CD8-positive, alpha-beta memory T cell (primary cell): ENCODE measurements at regions not wholly inside any gene's neighbourhood (a gene's known extent, or its start where the extent isn't known, plus 50 kb on each side); places are given as distances from the start of the nearest gene placed in this dataset.

Source experiments
- CTCF ChIA-PET: fragments of 350-600 bp; sonication (Branson Sonifier 250); formaldehyde crosslinking; loops from one replicate; lab custom pipeline; 2021; ENCODE audit warnings: antibody characterized with exemption; lab: Charles Lee
- POLR2A ChIA-PET: fragments of 350-600 bp; sonication (Branson Sonifier 250); formaldehyde crosslinking; loops from one replicate; lab custom pipeline; 2021; ENCODE audit warnings: antibody characterized with exemption; lab: Charles Lee
- DNase-seq, 5 donors: peaks; one replicate each; pipeline versions ENCODE4 v3.0.0 to v3.0.0-alpha.2; 2020 to 2022; ENCODE audit warnings: mixed read lengths in 1 of 5
- H3K27ac ChIP-seq: one replicate; pipeline ENCODE4 v1.7.0; 2013; ENCODE audit warnings: low read depth, mild to moderate bottlenecking, low read length, moderate library complexity
- H3K27me3 ChIP-seq: 2 replicates; pipeline ENCODE4 v1.7.0; 2013; ENCODE audit warnings: low read length, mild to moderate bottlenecking; ENCODE audit not compliant: insufficient read depth, poor library complexity, severe bottlenecking
- H3K36me3 ChIP-seq: 2 replicates; pipeline ENCODE4 v1.7.0; 2013; ENCODE audit warnings: mild to moderate bottlenecking, low read length, moderate library complexity; ENCODE audit not compliant: insufficient read depth
- H3K4me1 ChIP-seq: 2 replicates; pipeline ENCODE4 v1.7.0; 2013; ENCODE audit warnings: mild to moderate bottlenecking, low read length, moderate library complexity; ENCODE audit not compliant: insufficient read depth
- H3K4me3 ChIP-seq: 2 replicates; pipeline ENCODE4 v1.7.0; 2013; ENCODE audit warnings: mild to moderate bottlenecking, low read length
- H3K9me3 ChIP-seq: 2 replicates; pipeline ENCODE4 v1.7.0; 2013; ENCODE audit warnings: mild to moderate bottlenecking, low read length
- H3K27ac Mint-ChIP-seq, 8 donors: one replicate each; pipeline ENCODE4 v1.8.0; 2020 to 2021; ENCODE audit warnings: mixed read lengths in 8 of 8, mild to moderate bottlenecking in 6 of 8, inconsistent platforms in 3 of 8, moderate library complexity in 3 of 8
- H3K27me3 Mint-ChIP-seq, 2 donors: one replicate each; pipeline ENCODE4 v1.8.0; 2020 to 2021; ENCODE audit warnings: mixed read lengths in 2 of 2, mild to moderate bottlenecking in 1 of 2, moderate library complexity in 1 of 2
- H3K36me3 Mint-ChIP-seq, 3 donors: one replicate each; pipeline ENCODE4 v1.8.0; 2020 to 2021; ENCODE audit warnings: mixed read lengths in 3 of 3, inconsistent platforms in 1 of 3, mild to moderate bottlenecking in 1 of 3
- H3K4me1 Mint-ChIP-seq, 3 donors: one replicate each; pipeline ENCODE4 v1.8.0; 2020 to 2021; ENCODE audit warnings: mixed read lengths in 3 of 3, inconsistent platforms in 1 of 3, mild to moderate bottlenecking in 1 of 3
- H3K4me3 Mint-ChIP-seq, 7 donors: one replicate each; pipeline ENCODE4 v1.8.0; 2020 to 2021; ENCODE audit warnings: mixed read lengths in 7 of 7, mild to moderate bottlenecking in 6 of 7, moderate library complexity in 4 of 7, inconsistent platforms in 2 of 7
- H3K9me3 Mint-ChIP-seq, 5 donors: one replicate each; pipeline ENCODE4 v1.8.0; 2020 to 2022; ENCODE audit warnings: mixed read lengths in 5 of 5, mild to moderate bottlenecking in 3 of 5, moderate library complexity in 2 of 5, inconsistent platforms in 1 of 5

DNA sequence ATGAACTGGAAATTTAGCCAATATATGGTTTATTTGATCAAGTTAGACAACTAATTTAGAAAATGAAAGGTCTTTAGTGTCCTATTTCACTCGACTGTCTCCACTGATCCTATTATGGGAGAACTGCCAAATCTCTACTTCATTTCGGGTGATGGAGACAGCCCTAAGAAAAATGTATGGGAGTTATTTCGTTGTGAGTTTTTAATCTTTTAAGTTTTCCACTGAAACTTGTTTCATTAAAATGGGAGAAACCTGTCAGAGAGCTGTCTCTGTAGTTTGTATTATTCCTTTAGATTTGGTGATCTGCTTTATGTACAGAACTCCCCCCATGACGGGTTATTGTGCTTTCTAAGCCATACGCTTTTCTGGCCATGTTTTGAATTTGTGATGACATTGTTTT lies 899.7 kb downstream of the ADGRL2 start:
- DNase-seq: no peak
- Mint-ChIP-seq H3K9me3 (peaks cover 5 to 20% (median 8%) of the 10 kb centered on the region in 5 donors), H3K4me1 (no peaks in the 10 kb centered on the region), H3K27me3 (no peaks in the 10 kb centered on the region), H3K36me3 (no peaks in the 10 kb centered on the region), H3K27ac (no peak overlapping the region), H3K4me3 (no peak overlapping the region)
- H3K9me3 ChIP-seq: no peaks in the 10 kb centered on the region
- H3K27me3 ChIP-seq: no peaks in the 10 kb centered on the region
- CTCF ChIA-PET: no interaction called here
- no peaks in the 10 kb centered on the region for H3K4me1 ChIP-seq
- no peak overlapping the region for H3K4me3 ChIP-seq
- H3K36me3 ChIP-seq: no peaks in the 10 kb centered on the region
- POLR2A ChIA-PET: no interaction called here
- H3K27ac ChIP-seq: no peak overlapping the region

DNA sequence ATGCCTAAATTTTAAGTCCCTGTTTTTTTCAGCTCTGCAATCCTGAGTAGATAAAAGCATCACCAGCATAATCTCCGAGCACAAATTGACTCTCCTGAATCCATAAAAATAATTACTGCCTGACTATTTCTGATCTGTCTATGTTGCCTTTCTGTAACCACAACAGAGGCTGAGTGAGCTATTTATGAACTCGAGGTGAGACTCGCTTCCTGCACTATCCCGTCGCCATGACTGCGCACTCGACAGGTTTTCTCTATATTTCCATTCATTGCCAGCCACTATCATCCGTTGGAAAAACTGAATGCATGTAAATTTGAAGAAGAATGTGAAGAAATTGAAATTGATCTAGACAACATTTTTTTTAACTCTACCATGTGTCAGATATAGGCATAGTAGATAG lies 897.2 kb downstream of the ADGRL2 start:
- Histone ChIP-seq H3K27me3 (no peaks in the 10 kb centered on the region), H3K4me1 (no peaks in the 10 kb centered on the region), H3K9me3 (no peaks in the 10 kb centered on the region), H3K36me3 (no peaks in the 10 kb centered on the region), H3K27ac (no peak overlapping the region), H3K4me3 (no peak overlapping the region)
- Mint-ChIP-seq H3K27me3 (no peaks in the 10 kb centered on the region), H3K9me3 (peaks cover 8 to 26% (median 11%) of the 10 kb centered on the region in 5 donors), H3K4me3 (no peak overlapping the region), H3K36me3 (no peaks in the 10 kb centered on the region), H3K27ac (peak overlapping the region in 1 of 8 donors; percentile 1), H3K4me1 (no peaks in the 10 kb centered on the region)
- CTCF ChIA-PET: no interaction called here
- no peak for DNase-seq
- POLR2A ChIA-PET: interaction anchor here (0.7 kb wide), 1 partner anchor 1736 kb away, joined by 5 read pairs; no protein-coding TSS in a partner anchor

DNA sequence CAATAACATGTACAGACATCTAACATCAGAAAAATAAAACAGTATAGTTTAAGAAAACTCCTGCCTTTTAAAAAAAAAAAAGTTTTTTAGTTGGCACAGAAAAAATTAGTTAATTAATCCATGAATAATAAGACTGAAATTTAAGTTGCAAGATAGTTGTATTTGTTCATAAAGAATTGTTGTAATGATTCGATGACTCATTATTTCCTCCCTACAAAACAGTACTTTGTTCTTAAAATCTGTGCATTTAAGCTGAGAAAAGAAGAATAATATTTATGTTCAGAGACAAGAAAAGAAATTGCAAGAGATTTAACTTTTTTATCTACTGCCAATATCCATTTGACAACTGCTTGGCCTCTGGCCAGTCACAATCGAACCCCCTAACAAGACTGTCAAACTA lies 894.7 kb downstream of the ADGRL2 start:
- Mint-ChIP-seq H3K4me3 (no peak overlapping the region), H3K27ac (no peak overlapping the region), H3K4me1 (no peaks in the 10 kb centered on the region), H3K27me3 (no peaks in the 10 kb centered on the region), H3K36me3 (no peaks in the 10 kb centered on the region), H3K9me3 (peaks cover 4 to 29% (median 10%) of the 10 kb centered on the region in 5 donors)
- Histone ChIP-seq H3K9me3 (no peaks in the 10 kb centered on the region), H3K27ac (no peak overlapping the region), H3K4me1 (no peaks in the 10 kb centered on the region), H3K4me3 (no peak overlapping the region), H3K36me3 (no peaks in the 10 kb centered on the region), H3K27me3 (no peaks in the 10 kb centered on the region)
- no peak for DNase-seq
- POLR2A ChIA-PET: no interaction called here
- CTCF ChIA-PET: no interaction called here

DNA sequence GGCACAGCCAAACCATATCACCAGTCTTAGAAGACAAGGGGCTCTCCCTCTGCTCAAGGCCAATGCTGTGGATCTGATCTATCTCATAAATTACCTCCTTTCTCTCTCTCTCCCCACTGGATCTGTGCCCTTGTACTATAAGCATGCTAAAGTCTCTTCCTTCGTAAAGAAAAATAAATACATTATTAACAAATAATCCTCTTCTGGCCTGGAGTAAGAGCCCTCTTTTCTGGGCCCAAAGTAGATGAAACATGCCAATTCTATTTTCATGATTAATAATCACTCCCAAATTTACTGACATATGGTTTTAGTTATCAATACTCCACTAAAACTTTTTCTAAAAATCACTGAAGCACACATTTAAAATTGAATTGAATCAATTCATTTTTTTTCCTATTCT lies 889.7 kb downstream of the ADGRL2 start:
- DNase-seq: no peak
- no peak overlapping the region for H3K27ac Mint-ChIP-seq
- H3K4me3 Mint-ChIP-seq: no peak overlapping the region
- no peaks in the 10 kb centered on the region for H3K27me3 Mint-ChIP-seq
- POLR2A ChIA-PET: no interaction called here
- CTCF ChIA-PET: no interaction called here
- Histone ChIP-seq H3K27me3 (no peaks in the 10 kb centered on the region), H3K4me3 (no peak overlapping the region), H3K36me3 (no peaks in the 10 kb centered on the region), H3K4me1 (no peaks in the 10 kb centered on the region), H3K27ac (no peak overlapping the region), H3K9me3 (no peaks in the 10 kb centered on the region)
- H3K4me1 Mint-ChIP-seq: no peaks in the 10 kb centered on the region
- peaks cover 11 to 30% (median 20%) of the 10 kb centered on the region in 5 donors for H3K9me3 Mint-ChIP-seq
- H3K36me3 Mint-ChIP-seq: no peaks in the 10 kb centered on the region

DNA sequence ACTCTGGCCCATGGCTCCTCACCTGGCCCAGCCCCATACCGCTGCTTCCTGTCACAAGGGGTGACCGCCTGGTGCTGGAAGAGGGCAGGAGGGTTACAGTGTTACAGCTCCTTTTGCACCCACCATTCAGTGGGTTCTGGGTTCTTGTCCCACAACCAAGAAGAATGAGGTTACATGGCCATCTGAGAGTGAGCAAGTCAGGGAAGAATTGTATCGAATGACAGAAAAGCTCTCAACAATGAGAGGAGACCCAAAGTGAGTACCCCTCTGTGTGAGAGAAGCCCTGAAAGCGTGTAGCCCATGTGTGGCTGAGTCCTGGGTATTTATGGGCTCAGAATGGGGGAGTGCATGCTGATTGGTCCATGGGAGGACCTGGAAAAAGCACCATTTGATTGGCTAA lies 888.5 kb downstream of the ADGRL2 start:
- H3K4me1 Mint-ChIP-seq: no peaks in the 10 kb centered on the region
- no peaks in the 10 kb centered on the region for H3K36me3 Mint-ChIP-seq
- ChIA-PET CTCF (no interaction called here), POLR2A (no interaction called here)
- Histone ChIP-seq H3K4me3 (no peak overlapping the region), H3K4me1 (no peaks in the 10 kb centered on the region), H3K36me3 (no peaks in the 10 kb centered on the region), H3K27ac (no peak overlapping the region), H3K9me3 (no peaks in the 10 kb centered on the region), H3K27me3 (no peaks in the 10 kb centered on the region)
- H3K27ac Mint-ChIP-seq: no peak overlapping the region
- no peak overlapping the region for H3K4me3 Mint-ChIP-seq
- no peaks in the 10 kb centered on the region for H3K27me3 Mint-ChIP-seq
- DNase-seq: no peak
- peaks cover 11 to 35% (median 16%) of the 10 kb centered on the region in 5 donors for H3K9me3 Mint-ChIP-seq

DNA sequence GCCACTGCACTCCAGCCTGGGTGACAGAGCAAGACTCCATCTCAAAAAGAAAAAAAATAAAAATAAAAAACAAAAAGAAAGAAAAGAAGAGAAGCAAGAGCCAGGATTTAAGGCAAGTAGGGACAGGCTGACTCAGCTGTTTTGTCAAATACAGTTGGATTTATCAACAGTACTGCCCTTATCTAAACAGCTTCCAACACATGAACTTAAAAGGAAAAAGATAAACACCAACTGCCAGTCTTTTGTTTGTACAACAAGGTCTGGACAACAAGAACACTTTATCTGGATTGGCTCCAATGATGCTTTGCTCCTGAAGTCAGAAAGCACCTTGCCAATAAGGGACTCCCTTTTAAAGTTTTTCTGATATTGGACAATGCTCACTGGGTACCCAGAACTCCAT lies 886.0 kb downstream of the ADGRL2 start:
- no peaks in the 10 kb centered on the region for H3K4me1 Mint-ChIP-seq
- no peak for DNase-seq
- H3K9me3 Mint-ChIP-seq: peaks cover 11 to 34% (median 19%) of the 10 kb centered on the region in 5 donors
- H3K36me3 Mint-ChIP-seq: no peaks in the 10 kb centered on the region
- no peak overlapping the region for H3K27ac Mint-ChIP-seq
- no peak overlapping the region for H3K4me3 ChIP-seq
- no peak overlapping the region for H3K27ac ChIP-seq
- H3K27me3 ChIP-seq: no peaks in the 10 kb centered on the region
- no peaks in the 10 kb centered on the region for H3K4me1 ChIP-seq
- H3K9me3 ChIP-seq: no peaks in the 10 kb centered on the region
- CTCF ChIA-PET: no interaction called here
- H3K27me3 Mint-ChIP-seq: no peaks in the 10 kb centered on the region
- no peak overlapping the region for H3K4me3 Mint-ChIP-seq
- POLR2A ChIA-PET: no interaction called here
- H3K36me3 ChIP-seq: no peaks in the 10 kb centered on the region

DNA sequence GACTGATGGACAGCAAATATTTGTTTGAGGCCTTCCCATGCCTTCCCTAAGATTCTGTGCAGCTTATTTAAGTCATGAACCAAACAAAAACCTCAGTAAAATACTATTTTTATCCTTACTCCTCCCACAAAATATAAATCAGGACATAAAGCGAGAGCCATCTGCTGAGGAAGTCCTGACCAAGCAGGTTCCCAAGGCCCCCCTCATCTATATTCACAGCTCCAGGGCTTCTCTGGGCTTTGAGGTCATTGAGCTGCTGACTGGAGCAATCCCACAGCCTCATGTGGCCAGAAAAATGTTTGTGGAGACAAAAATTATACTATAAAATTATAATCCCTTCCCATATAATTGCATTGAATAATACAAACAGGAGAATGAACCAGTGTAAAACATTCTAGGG lies 846.2 kb downstream of the ADGRL2 start:
- no peak overlapping the region for H3K27ac Mint-ChIP-seq
- no peak for DNase-seq
- no peak overlapping the region for H3K4me3 Mint-ChIP-seq
- H3K27me3 Mint-ChIP-seq: no peaks in the 10 kb centered on the region
- no peaks in the 10 kb centered on the region for H3K4me1 Mint-ChIP-seq
- Histone ChIP-seq H3K4me3 (no peak overlapping the region), H3K4me1 (no peaks in the 10 kb centered on the region), H3K27ac (no peak overlapping the region), H3K9me3 (no peaks in the 10 kb centered on the region), H3K27me3 (no peaks in the 10 kb centered on the region), H3K36me3 (no peaks in the 10 kb centered on the region)
- ChIA-PET CTCF (no interaction called here), POLR2A (no interaction called here)
- no peaks in the 10 kb centered on the region for H3K36me3 Mint-ChIP-seq
- peaks cover 3 to 38% (median 10%) of the 10 kb centered on the region in 5 donors for H3K9me3 Mint-ChIP-seq

DNA sequence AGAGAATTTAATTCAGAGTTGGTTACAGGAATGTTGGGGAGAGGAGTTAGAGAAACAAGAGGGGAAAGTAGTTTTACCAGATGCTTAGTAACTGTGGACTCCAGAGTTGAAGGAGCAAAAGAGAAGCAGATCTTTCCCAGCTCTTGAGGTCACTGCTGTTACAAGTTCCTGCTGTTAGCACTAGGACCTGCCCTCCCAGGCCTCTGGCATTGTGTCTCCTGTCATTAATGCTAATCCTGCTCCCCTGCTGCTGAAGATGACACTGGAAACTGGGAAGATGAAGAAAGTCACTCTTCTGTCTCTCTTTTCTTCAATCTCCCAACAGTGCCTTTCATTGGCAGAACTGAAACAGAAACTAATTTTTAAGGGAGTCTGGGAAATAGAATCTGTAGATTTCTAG lies 845.6 kb downstream of the ADGRL2 start:
- no peaks in the 10 kb centered on the region for H3K36me3 Mint-ChIP-seq
- Histone ChIP-seq H3K9me3 (no peaks in the 10 kb centered on the region), H3K4me3 (no peak overlapping the region), H3K27ac (no peak overlapping the region), H3K27me3 (no peaks in the 10 kb centered on the region), H3K4me1 (no peaks in the 10 kb centered on the region), H3K36me3 (no peaks in the 10 kb centered on the region)
- POLR2A ChIA-PET: no interaction called here
- H3K4me1 Mint-ChIP-seq: no peaks in the 10 kb centered on the region
- H3K27me3 Mint-ChIP-seq: no peaks in the 10 kb centered on the region
- no peak overlapping the region for H3K4me3 Mint-ChIP-seq
- CTCF ChIA-PET: no interaction called here
- H3K27ac Mint-ChIP-seq: no peak overlapping the region
- no peak for DNase-seq
- H3K9me3 Mint-ChIP-seq: peaks cover 3 to 41% (median 12%) of the 10 kb centered on the region in 5 donors
